Keratinocyte (primary cell): ENCODE measurements at regions not wholly inside any gene's neighbourhood (a gene's known extent, or its start where the extent isn't known, plus 50 kb on each side); places are given as distances from the start of the nearest gene placed in this dataset.

Source experiments
- DNase-seq: peaks from one replicate; pipeline ENCODE4 v3.0.0-alpha.2; 2011; ENCODE audit warnings: low read depth, missing footprints, low spot score
- FAIRE-seq: peaks from 2 replicates; lab custom pipeline; 2011; peaks lifted over from hg19 to GRCh38; lab: Jason Lieb, UNC
- H2AFZ ChIP-seq: 2 replicates; pipeline ENCODE4 v1.6.0; 2012; ENCODE audit warnings: low read length, control low read depth, inconsistent platforms; ENCODE audit not compliant: control insufficient read depth
- H3K27ac ChIP-seq: 2 replicates; pipeline ENCODE4 v1.5.1; 2011; ENCODE audit warnings: low read length; ENCODE audit not compliant: control insufficient read depth, insufficient read depth
- H3K27me3 ChIP-seq: 3 replicates; pipeline ENCODE4 v1.6.0; 2011; ENCODE audit warnings: low read length; ENCODE audit not compliant: control insufficient read depth, insufficient read depth; ENCODE audit errors: extremely low read depth
- H3K36me3 ChIP-seq, 2 experiments: 2 replicates in 1 of 2; 3 replicates in 1 of 2; pipeline ENCODE4 v1.5.1; 2011; ENCODE audit warnings: low read length in 2 of 2, mild to moderate bottlenecking in 1 of 2; ENCODE audit not compliant: control insufficient read depth in 2 of 2, insufficient read depth in 2 of 2; ENCODE audit errors: extremely low read depth in 1 of 2
- H3K4me1 ChIP-seq: 3 replicates; pipeline ENCODE4 v1.5.1; 2011; ENCODE audit warnings: low read length; ENCODE audit not compliant: control insufficient read depth, insufficient read depth; ENCODE audit errors: extremely low read depth
- H3K4me2 ChIP-seq: 3 replicates; pipeline ENCODE4 v1.6.0; 2011; ENCODE audit warnings: low read depth, low read length; ENCODE audit not compliant: control insufficient read depth, insufficient read depth; ENCODE audit errors: extremely low read depth
- H3K4me3 ChIP-seq, 3 experiments: fragments of 200-600 bp in 1 of 3; sonication (generic) in 1 of 3; 2 replicates in 2 of 3; 3 replicates in 1 of 3; pipeline ENCODE4 v1.5.1; 2011 to 2016; ENCODE audit warnings: low read length in 3 of 3, mild to moderate bottlenecking in 3 of 3, control low read depth in 2 of 3, inconsistent platforms in 1 of 3, low read depth in 1 of 3, mixed read lengths in 1 of 3, mixed run types in 1 of 3, moderate library complexity in 1 of 3; ENCODE audit not compliant: control insufficient read depth in 2 of 3, insufficient read depth in 2 of 3; ENCODE audit errors: extremely low read depth in 1 of 3
- H3K79me2 ChIP-seq: 2 replicates; pipeline ENCODE4 v1.6.0; 2012; ENCODE audit warnings: low read length; ENCODE audit not compliant: control insufficient read depth, insufficient read depth
- H3K9ac ChIP-seq: 3 replicates; pipeline ENCODE4 v1.6.0; 2011; ENCODE audit warnings: low read length; ENCODE audit not compliant: control insufficient read depth, insufficient read depth; ENCODE audit errors: extremely low read depth
- H3K9me1 ChIP-seq: 3 replicates; pipeline ENCODE4 v1.6.0; 2011; ENCODE audit warnings: low read length; ENCODE audit not compliant: control insufficient read depth, insufficient read depth; ENCODE audit errors: extremely low read depth
- H3K9me3 ChIP-seq: 2 replicates; pipeline ENCODE4 v1.5.1; 2012; ENCODE audit warnings: low read depth, low read length; ENCODE audit not compliant: control insufficient read depth
- H4K20me1 ChIP-seq: 3 replicates; pipeline ENCODE4 v1.6.0; 2011; ENCODE audit warnings: low read length; ENCODE audit not compliant: control insufficient read depth, insufficient read depth; ENCODE audit errors: extremely low read depth
- EZH2 ChIP-seq: IDR thresholded peaks from one replicate; pipeline ENCODE4 v1.6.1; 2012; ENCODE audit warnings: inconsistent platforms, mild to moderate bottlenecking, low read length, moderate library complexity
- dilution Hi-C: fragments of 300-500 bp; cut with MboI; formaldehyde crosslinking; loops from one replicate; pipeline ENCODE4 v1.7.0; 2020; ENCODE audit warnings: low sequenced_read_pairs; ENCODE audit not compliant: extremely low pct_ligation_motif_present
- TF ChIP-seq, protein P1 (sequence below), 3 experiments: IDR thresholded peaks in 1 of 3; conservative IDR thresholded peaks in 1 of 3; optimal IDR thresholded peaks in 1 of 3; 2 replicates in 2 of 3; 3 replicates in 1 of 3; pipeline versions ENCODE3 to v1.5.1; 2011; ENCODE audit warnings: low read length in 3 of 3, mild to moderate bottlenecking in 3 of 3, moderate library complexity in 2 of 3, control low read depth in 1 of 3, inconsistent platforms in 1 of 3; ENCODE audit not compliant: insufficient read depth in 2 of 3; ENCODE audit errors: extremely low read depth in 1 of 3

DNA sequence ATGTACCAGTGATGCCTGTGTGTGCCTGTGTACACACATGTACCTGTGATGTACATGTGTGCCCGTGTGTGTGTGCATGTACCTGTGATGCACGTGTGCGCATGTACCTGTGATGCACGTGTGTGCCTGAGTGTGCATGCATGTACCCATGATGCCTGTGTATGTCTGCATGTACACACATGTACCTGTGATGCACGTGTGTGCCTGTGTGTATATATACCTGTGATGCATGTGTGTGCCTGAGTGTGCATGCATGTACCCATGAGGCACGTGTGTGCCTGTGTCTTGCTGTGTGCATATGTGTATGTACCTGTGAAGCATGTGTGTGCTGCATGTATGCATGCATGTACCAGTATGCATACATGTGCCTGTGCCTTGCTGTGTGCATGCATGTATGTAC lies 419.0 kb downstream of the IRX2 start:
- Histone ChIP-seq H3K4me2 (no peak overlapping the region), H3K79me2 (no peaks in the 10 kb centered on the region), H3K9ac (no peak overlapping the region), H4K20me1 (no peaks in the 10 kb centered on the region), H3K9me3 (peaks cover 5% of the 10 kb centered on the region), H3K4me3 (no peak overlapping the region), H3K4me1 (no peaks in the 10 kb centered on the region), H2AFZ (no peak overlapping the region), H3K27me3 (no peaks in the 10 kb centered on the region), H3K9me1 (no peaks in the 10 kb centered on the region), H3K27ac (no peak overlapping the region), H3K36me3 (no peaks in the 10 kb centered on the region)
- no peak for TF ChIP-seq EZH2
- TF ChIP-seq, protein P1, sequence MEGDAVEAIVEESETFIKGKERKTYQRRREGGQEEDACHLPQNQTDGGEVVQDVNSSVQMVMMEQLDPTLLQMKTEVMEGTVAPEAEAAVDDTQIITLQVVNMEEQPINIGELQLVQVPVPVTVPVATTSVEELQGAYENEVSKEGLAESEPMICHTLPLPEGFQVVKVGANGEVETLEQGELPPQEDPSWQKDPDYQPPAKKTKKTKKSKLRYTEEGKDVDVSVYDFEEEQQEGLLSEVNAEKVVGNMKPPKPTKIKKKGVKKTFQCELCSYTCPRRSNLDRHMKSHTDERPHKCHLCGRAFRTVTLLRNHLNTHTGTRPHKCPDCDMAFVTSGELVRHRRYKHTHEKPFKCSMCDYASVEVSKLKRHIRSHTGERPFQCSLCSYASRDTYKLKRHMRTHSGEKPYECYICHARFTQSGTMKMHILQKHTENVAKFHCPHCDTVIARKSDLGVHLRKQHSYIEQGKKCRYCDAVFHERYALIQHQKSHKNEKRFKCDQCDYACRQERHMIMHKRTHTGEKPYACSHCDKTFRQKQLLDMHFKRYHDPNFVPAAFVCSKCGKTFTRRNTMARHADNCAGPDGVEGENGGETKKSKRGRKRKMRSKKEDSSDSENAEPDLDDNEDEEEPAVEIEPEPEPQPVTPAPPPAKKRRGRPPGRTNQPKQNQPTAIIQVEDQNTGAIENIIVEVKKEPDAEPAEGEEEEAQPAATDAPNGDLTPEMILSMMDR (optimal IDR thresholded peaks at IDR 0.05 in 1 of 3, IDR thresholded peaks at IDR 0.05 in 1 of 3, conservative IDR thresholded peaks at IDR 0.05 in 1 of 3; ENCODE audit: extremely low read depth in 1 of 3, insufficient read depth in 2 of 3, low read length in 3 of 3), result no peak
- FAIRE-seq (no peak), DNase-seq (no peak)
- dilution Hi-C loops, result no loop called here

DNA sequence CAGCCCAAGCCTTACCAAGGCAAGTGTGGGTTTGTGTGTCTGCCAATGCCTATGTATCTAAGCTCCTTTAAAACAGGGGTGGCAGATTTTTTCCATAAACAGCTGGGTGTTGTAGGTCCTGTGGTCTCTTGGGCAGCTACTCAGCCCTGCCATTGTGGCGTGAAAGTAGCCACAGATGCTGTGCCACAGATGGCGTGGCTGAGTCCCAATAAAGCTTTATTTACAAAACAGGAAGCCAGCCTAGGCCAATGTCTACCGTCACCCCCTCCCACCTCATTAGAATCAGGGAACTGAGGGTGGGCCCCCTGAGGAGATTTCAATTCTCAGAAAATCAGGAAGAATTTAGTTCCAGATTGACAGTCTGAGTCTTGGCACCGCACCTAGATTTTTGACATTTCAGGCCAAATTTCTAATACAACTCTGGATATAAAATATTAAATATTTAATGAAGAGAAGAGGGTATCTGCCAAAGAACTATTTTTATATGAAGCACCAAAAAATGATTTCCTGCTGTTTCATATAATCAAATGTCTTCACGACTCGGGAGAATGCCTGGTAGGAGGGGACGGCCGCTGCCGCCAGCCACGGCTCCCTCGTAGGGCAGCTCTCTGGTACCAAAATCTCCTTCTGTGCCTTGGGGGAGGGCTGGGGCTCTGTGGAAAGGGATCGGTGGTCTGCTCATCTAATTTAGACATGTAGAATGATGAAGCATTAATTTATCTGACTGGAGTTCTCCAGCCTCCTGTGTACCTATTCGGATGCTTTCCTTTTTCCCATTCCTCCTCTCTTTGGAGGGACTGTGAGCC lies 420.9 kb downstream of the IRX2 start:
- H3K9me3 ChIP-seq, result peaks cover 5% of the 10 kb centered on the region
- no peaks in the 10 kb centered on the region for H4K20me1 ChIP-seq
- no peaks in the 10 kb centered on the region for H3K36me3 ChIP-seq
- no peaks in the 10 kb centered on the region for H3K79me2 ChIP-seq
- no peak overlapping the region for H3K27ac ChIP-seq
- no peak for DNase-seq
- H3K4me1 ChIP-seq, result no peaks in the 10 kb centered on the region
- H3K9me1 ChIP-seq, result no peaks in the 10 kb centered on the region
- no peak for FAIRE-seq
- H3K27me3 ChIP-seq, result no peaks in the 10 kb centered on the region
- H3K4me2 ChIP-seq, result no peak overlapping the region
- no peak for TF ChIP-seq EZH2
- TF ChIP-seq, protein P1 (optimal IDR thresholded peaks at IDR 0.05 in 1 of 3, IDR thresholded peaks at IDR 0.05 in 1 of 3, conservative IDR thresholded peaks at IDR 0.05 in 1 of 3; ENCODE audit: extremely low read depth in 1 of 3, insufficient read depth in 2 of 3, low read length in 3 of 3), result no peak
- no peak overlapping the region for H2AFZ ChIP-seq
- dilution Hi-C loops, result no loop called here
- H3K4me3 ChIP-seq, result no peak overlapping the region
- no peak overlapping the region for H3K9ac ChIP-seq
